CD8-positive, alpha-beta memory T cell (primary cell): ENCODE measurements at regions not wholly inside any gene's neighbourhood (a gene's known extent, or its start where the extent isn't known, plus 50 kb on each side); places are given as distances from the start of the nearest gene placed in this dataset.
A peak's percentile ranks its signal among the peaks of the same experiment; 100 is the strongest.

Experiments used
- CTCF ChIA-PET: fragments of 350-600 bp; sonication (Branson Sonifier 250); formaldehyde crosslinking; loops from one replicate; lab custom pipeline; 2021; ENCODE audit warnings: antibody characterized with exemption; lab: Charles Lee
- POLR2A ChIA-PET: fragments of 350-600 bp; sonication (Branson Sonifier 250); formaldehyde crosslinking; loops from one replicate; lab custom pipeline; 2021; ENCODE audit warnings: antibody characterized with exemption; lab: Charles Lee
- DNase-seq, 5 donors: peaks; one replicate each; pipeline versions ENCODE4 v3.0.0 to v3.0.0-alpha.2; 2020 to 2022; ENCODE audit warnings: mixed read lengths in 1 of 5
- H3K27ac ChIP-seq: one replicate; pipeline ENCODE4 v1.7.0; 2013; ENCODE audit warnings: low read depth, mild to moderate bottlenecking, low read length, moderate library complexity
- H3K27me3 ChIP-seq: 2 replicates; pipeline ENCODE4 v1.7.0; 2013; ENCODE audit warnings: low read length, mild to moderate bottlenecking; ENCODE audit not compliant: insufficient read depth, poor library complexity, severe bottlenecking
- H3K36me3 ChIP-seq: 2 replicates; pipeline ENCODE4 v1.7.0; 2013; ENCODE audit warnings: mild to moderate bottlenecking, low read length, moderate library complexity; ENCODE audit not compliant: insufficient read depth
- H3K4me1 ChIP-seq: 2 replicates; pipeline ENCODE4 v1.7.0; 2013; ENCODE audit warnings: mild to moderate bottlenecking, low read length, moderate library complexity; ENCODE audit not compliant: insufficient read depth
- H3K4me3 ChIP-seq: 2 replicates; pipeline ENCODE4 v1.7.0; 2013; ENCODE audit warnings: mild to moderate bottlenecking, low read length
- H3K9me3 ChIP-seq: 2 replicates; pipeline ENCODE4 v1.7.0; 2013; ENCODE audit warnings: mild to moderate bottlenecking, low read length
- H3K27ac Mint-ChIP-seq, 8 donors: one replicate each; pipeline ENCODE4 v1.8.0; 2020 to 2021; ENCODE audit warnings: mixed read lengths in 8 of 8, mild to moderate bottlenecking in 6 of 8, inconsistent platforms in 3 of 8, moderate library complexity in 3 of 8
- H3K27me3 Mint-ChIP-seq, 2 donors: one replicate each; pipeline ENCODE4 v1.8.0; 2020 to 2021; ENCODE audit warnings: mixed read lengths in 2 of 2, mild to moderate bottlenecking in 1 of 2, moderate library complexity in 1 of 2
- H3K36me3 Mint-ChIP-seq, 3 donors: one replicate each; pipeline ENCODE4 v1.8.0; 2020 to 2021; ENCODE audit warnings: mixed read lengths in 3 of 3, inconsistent platforms in 1 of 3, mild to moderate bottlenecking in 1 of 3
- H3K4me1 Mint-ChIP-seq, 3 donors: one replicate each; pipeline ENCODE4 v1.8.0; 2020 to 2021; ENCODE audit warnings: mixed read lengths in 3 of 3, inconsistent platforms in 1 of 3, mild to moderate bottlenecking in 1 of 3
- H3K4me3 Mint-ChIP-seq, 7 donors: one replicate each; pipeline ENCODE4 v1.8.0; 2020 to 2021; ENCODE audit warnings: mixed read lengths in 7 of 7, mild to moderate bottlenecking in 6 of 7, moderate library complexity in 4 of 7, inconsistent platforms in 2 of 7
- H3K9me3 Mint-ChIP-seq, 5 donors: one replicate each; pipeline ENCODE4 v1.8.0; 2020 to 2022; ENCODE audit warnings: mixed read lengths in 5 of 5, mild to moderate bottlenecking in 3 of 5, moderate library complexity in 2 of 5, inconsistent platforms in 1 of 5

- Mint-ChIP-seq H3K9me3 (no peaks in the 10 kb centered on the region), H3K4me1 (peaks cover 27 to 36% (median 27%) of the 10 kb centered on the region in 3 donors), H3K36me3 (peaks cover 0 to 4% (median 2%) of the 10 kb centered on the region in 3 donors), H3K27me3 (peaks cover 0 to 4% of the 10 kb centered on the region in 2 donors), H3K27ac (no peak overlapping the region), H3K4me3 (no peak overlapping the region)
- DNase-seq, result no peak
- POLR2A ChIA-PET, result no interaction called here
- Histone ChIP-seq H3K4me3 (no peak overlapping the region), H3K9me3 (no peaks in the 10 kb centered on the region), H3K4me1 (peaks cover 18% of the 10 kb centered on the region), H3K27ac (no peak overlapping the region), H3K27me3 (no peaks in the 10 kb centered on the region), H3K36me3 (no peaks in the 10 kb centered on the region)
- CTCF ChIA-PET, result no interaction called here
Measured at GRCh38 chr10:8187171-8187666, 132.7 kb downstream of the GATA3 start.

- Histone ChIP-seq H3K4me3 (no peak overlapping the region), H3K36me3 (no peaks in the 10 kb centered on the region), H3K4me1 (no peaks in the 10 kb centered on the region), H3K9me3 (no peaks in the 10 kb centered on the region), H3K27ac (no peak overlapping the region), H3K27me3 (no peaks in the 10 kb centered on the region)
- peaks cover 9 to 18% (median 11%) of the 10 kb centered on the region in 3 donors for H3K4me1 Mint-ChIP-seq
- H3K27me3 Mint-ChIP-seq, result peaks cover 0 to 4% of the 10 kb centered on the region in 2 donors
- no peaks in the 10 kb centered on the region for H3K9me3 Mint-ChIP-seq
- no peak for DNase-seq
- ChIA-PET POLR2A (no interaction called here), CTCF (no interaction called here)
- H3K4me3 Mint-ChIP-seq, result no peak overlapping the region
- H3K27ac Mint-ChIP-seq, result peak overlapping the region in 2 of 8 donors; percentile 9 to 64
- H3K36me3 Mint-ChIP-seq, result peaks cover 0 to 4% (median 2%) of the 10 kb centered on the region in 3 donors
Measured at GRCh38 chr10:8189458-8189857, 135.0 kb downstream of the GATA3 start.

- CTCF ChIA-PET, result no interaction called here
- H3K27me3 Mint-ChIP-seq, result peaks cover 0 to 4% of the 10 kb centered on the region in 2 donors
- no peak overlapping the region for H3K4me3 Mint-ChIP-seq
Measured at GRCh38 chr10:8192301-8192700, 137.8 kb downstream of the GATA3 start.

GRCh38 chr10:8193546-8193945, 139.1 kb downstream of the GATA3 start:
- Histone ChIP-seq H3K4me1 (no peaks in the 10 kb centered on the region), H3K27me3 (no peaks in the 10 kb centered on the region), H3K4me3 (no peak overlapping the region), H3K9me3 (no peaks in the 10 kb centered on the region), H3K36me3 (no peaks in the 10 kb centered on the region), H3K27ac (no peak overlapping the region)
- Mint-ChIP-seq H3K4me3 (no peak overlapping the region), H3K4me1 (peaks cover 4 to 7% (median 6%) of the 10 kb centered on the region in 3 donors), H3K27me3 (no peaks in the 10 kb centered on the region), H3K36me3 (peaks cover 0 to 2% (median 0%) of the 10 kb centered on the region in 3 donors), H3K9me3 (no peaks in the 10 kb centered on the region), H3K27ac (no peak overlapping the region)
- DNase-seq, result no peak
- POLR2A ChIA-PET, result no interaction called here
- CTCF ChIA-PET, result no interaction called here

More at GRCh38 chr10:8192301-8192700, 137.8 kb downstream of the GATA3 start:
- Histone ChIP-seq H3K27ac (no peak overlapping the region), H3K4me3 (no peak overlapping the region), H3K9me3 (no peaks in the 10 kb centered on the region), H3K27me3 (no peaks in the 10 kb centered on the region), H3K36me3 (no peaks in the 10 kb centered on the region), H3K4me1 (no peaks in the 10 kb centered on the region)
- no peak overlapping the region for H3K27ac Mint-ChIP-seq
- H3K4me1 Mint-ChIP-seq, result peaks cover 4 to 13% (median 8%) of the 10 kb centered on the region in 3 donors
- POLR2A ChIA-PET, result no interaction called here
- DNase-seq, result no peak
- no peaks in the 10 kb centered on the region for H3K9me3 Mint-ChIP-seq
- H3K36me3 Mint-ChIP-seq, result peaks cover 0 to 2% (median 0%) of the 10 kb centered on the region in 3 donors

- no peaks in the 10 kb centered on the region for H3K4me1 ChIP-seq
- no peak overlapping the region for H3K4me3 Mint-ChIP-seq
- no peaks in the 10 kb centered on the region for H3K27me3 ChIP-seq
- no peaks in the 10 kb centered on the region for H3K9me3 ChIP-seq
- H3K4me3 ChIP-seq, result no peak overlapping the region
- no peak overlapping the region for H3K27ac Mint-ChIP-seq
- H3K27ac ChIP-seq, result no peak overlapping the region
- no peaks in the 10 kb centered on the region for H3K27me3 Mint-ChIP-seq
- CTCF ChIA-PET, result no interaction called here
- H3K9me3 Mint-ChIP-seq, result no peaks in the 10 kb centered on the region
- H3K4me1 Mint-ChIP-seq, result peaks cover 2 to 4% (median 3%) of the 10 kb centered on the region in 3 donors
- no peak for DNase-seq
- H3K36me3 Mint-ChIP-seq, result peaks cover 0 to 2% (median 0%) of the 10 kb centered on the region in 3 donors
- H3K36me3 ChIP-seq, result no peaks in the 10 kb centered on the region
- POLR2A ChIA-PET, result no interaction called here
Measured at GRCh38 chr10:8194050-8194449, 139.6 kb downstream of the GATA3 start.

GRCh38 chr10:8206882-8207281, 152.4 kb downstream of the GATA3 start:
- POLR2A ChIA-PET, result no interaction called here

GRCh38 chr10:8211631-8212030, 157.1 kb downstream of the GATA3 start:
- Histone ChIP-seq H3K27me3 (no peaks in the 10 kb centered on the region), H3K9me3 (no peaks in the 10 kb centered on the region), H3K27ac (no peak overlapping the region), H3K4me3 (no peak overlapping the region), H3K4me1 (peaks cover 3% of the 10 kb centered on the region), H3K36me3 (no peaks in the 10 kb centered on the region)
- peaks cover 0 to 3% (median 2%) of the 10 kb centered on the region in 3 donors for H3K36me3 Mint-ChIP-seq
- H3K4me3 Mint-ChIP-seq, result no peak overlapping the region
- CTCF ChIA-PET, result no interaction called here
- H3K9me3 Mint-ChIP-seq, result no peaks in the 10 kb centered on the region
- POLR2A ChIA-PET, result no interaction called here
- DNase-seq, result no peak
- peaks cover 9 to 42% (median 15%) of the 10 kb centered on the region in 3 donors for H3K4me1 Mint-ChIP-seq
- peaks cover 0 to 3% of the 10 kb centered on the region in 2 donors for H3K27me3 Mint-ChIP-seq
- H3K27ac Mint-ChIP-seq, result no peak overlapping the region

More at GRCh38 chr10:8206882-8207281, 152.4 kb downstream of the GATA3 start:
- Histone ChIP-seq H3K27me3 (no peaks in the 10 kb centered on the region), H3K9me3 (no peaks in the 10 kb centered on the region), H3K4me3 (no peak overlapping the region), H3K4me1 (no peaks in the 10 kb centered on the region), H3K27ac (no peak overlapping the region), H3K36me3 (no peaks in the 10 kb centered on the region)
- CTCF ChIA-PET, result no interaction called here
- H3K27me3 Mint-ChIP-seq, result peaks cover 0 to 3% of the 10 kb centered on the region in 2 donors
- H3K4me1 Mint-ChIP-seq, result peaks cover 0 to 6% (median 0%) of the 10 kb centered on the region in 3 donors
- H3K9me3 Mint-ChIP-seq, result no peaks in the 10 kb centered on the region
- H3K4me3 Mint-ChIP-seq, result no peak overlapping the region
- H3K36me3 Mint-ChIP-seq, result peaks cover 0 to 2% (median 0%) of the 10 kb centered on the region in 3 donors
- DNase-seq, result no peak
- peak overlapping the region in 1 of 8 donors; percentile 52 for H3K27ac Mint-ChIP-seq

- H3K36me3 ChIP-seq, result no peaks in the 10 kb centered on the region
- Mint-ChIP-seq H3K36me3 (peaks cover 0 to 3% (median 0%) of the 10 kb centered on the region in 3 donors), H3K4me3 (no peak overlapping the region), H3K9me3 (peaks cover 0 to 2% (median 0%) of the 10 kb centered on the region in 5 donors), H3K4me1 (peaks cover 18 to 46% (median 24%) of the 10 kb centered on the region in 3 donors), H3K27me3 (peaks cover 0 to 3% of the 10 kb centered on the region in 2 donors), H3K27ac (peak overlapping the region in 1 of 8 donors; percentile 55)
- CTCF ChIA-PET, result no interaction called here
- DNase-seq, result no peak
- H3K27me3 ChIP-seq, result no peaks in the 10 kb centered on the region
- no peak overlapping the region for H3K27ac ChIP-seq
- POLR2A ChIA-PET, result no interaction called here
- peaks cover 12% of the 10 kb centered on the region for H3K4me1 ChIP-seq
- no peaks in the 10 kb centered on the region for H3K9me3 ChIP-seq
- H3K4me3 ChIP-seq, result no peak overlapping the region
Measured at GRCh38 chr10:8213735-8214134, 159.2 kb downstream of the GATA3 start.
